ENCODE measurements at regions not wholly inside any gene's neighbourhood (a gene's known extent, or its start where the extent isn't known, plus 50 kb on each side); places are given as distances from the start of the nearest gene placed in this dataset.

DNA sequence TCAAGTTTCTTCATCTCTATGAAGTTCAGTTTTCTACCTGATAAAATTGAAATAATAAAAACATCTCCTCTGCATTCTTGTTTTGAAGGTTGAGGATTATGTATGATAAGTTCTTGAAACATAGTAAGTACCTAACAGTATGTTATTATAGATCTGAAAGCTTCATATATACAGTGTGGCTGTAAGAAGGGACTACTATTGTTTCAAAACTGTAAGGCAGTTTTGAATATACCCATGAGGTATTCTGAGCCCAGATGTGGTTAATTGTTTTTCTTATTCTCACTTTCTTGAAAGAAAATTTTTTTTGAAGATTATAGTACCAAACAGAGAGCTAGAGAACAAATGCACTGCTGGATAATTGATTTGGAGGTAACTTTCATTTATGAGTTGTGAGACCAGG is 383.2 kb downstream of the CHSY3 start:
- TF ChIP-seq, protein P1, sequence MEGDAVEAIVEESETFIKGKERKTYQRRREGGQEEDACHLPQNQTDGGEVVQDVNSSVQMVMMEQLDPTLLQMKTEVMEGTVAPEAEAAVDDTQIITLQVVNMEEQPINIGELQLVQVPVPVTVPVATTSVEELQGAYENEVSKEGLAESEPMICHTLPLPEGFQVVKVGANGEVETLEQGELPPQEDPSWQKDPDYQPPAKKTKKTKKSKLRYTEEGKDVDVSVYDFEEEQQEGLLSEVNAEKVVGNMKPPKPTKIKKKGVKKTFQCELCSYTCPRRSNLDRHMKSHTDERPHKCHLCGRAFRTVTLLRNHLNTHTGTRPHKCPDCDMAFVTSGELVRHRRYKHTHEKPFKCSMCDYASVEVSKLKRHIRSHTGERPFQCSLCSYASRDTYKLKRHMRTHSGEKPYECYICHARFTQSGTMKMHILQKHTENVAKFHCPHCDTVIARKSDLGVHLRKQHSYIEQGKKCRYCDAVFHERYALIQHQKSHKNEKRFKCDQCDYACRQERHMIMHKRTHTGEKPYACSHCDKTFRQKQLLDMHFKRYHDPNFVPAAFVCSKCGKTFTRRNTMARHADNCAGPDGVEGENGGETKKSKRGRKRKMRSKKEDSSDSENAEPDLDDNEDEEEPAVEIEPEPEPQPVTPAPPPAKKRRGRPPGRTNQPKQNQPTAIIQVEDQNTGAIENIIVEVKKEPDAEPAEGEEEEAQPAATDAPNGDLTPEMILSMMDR (IDR thresholded peaks at IDR 0.05) = no peak
- intact Hi-C loops (cut with DNase I) = no loop called here
- H3K9ac ChIP-seq (ENCODE audit: low read depth in 2 of 2, low read length in 2 of 2) = no peak overlapping the region

DNA sequence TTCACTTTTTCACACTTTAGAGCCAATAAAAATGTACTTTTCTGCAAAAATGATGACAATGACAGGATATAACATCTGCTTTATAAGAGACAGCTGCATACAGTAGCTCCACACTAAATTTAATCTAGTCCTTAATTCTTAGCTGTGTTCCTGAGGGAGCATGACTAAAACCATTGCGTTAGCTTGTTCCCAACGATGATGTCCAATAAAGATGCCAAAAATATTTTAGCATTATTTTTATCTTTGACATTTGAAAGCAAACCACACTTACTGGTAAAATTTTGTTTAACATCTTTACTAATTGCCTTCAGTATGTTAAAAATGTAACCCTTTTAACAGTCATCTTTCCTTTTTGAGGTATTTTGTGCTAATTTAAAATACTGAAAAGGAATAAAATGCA is 382.7 kb downstream of the CHSY3 start:
- Histone ChIP-seq H3K27ac (no peak overlapping the region), H3K4me3 (no peak overlapping the region), H3K27me3 (no peaks in the 10 kb centered on the region), H3K4me1 (no peaks in the 10 kb centered on the region), H3K9ac (ENCODE audit: low read depth in 2 of 2, low read length in 2 of 2) (no peak overlapping the region), H3K36me3 (no peaks in the 10 kb centered on the region), H3K9me3 (no peaks in the 10 kb centered on the region)
- intact Hi-C loops (cut with DNase I) = no loop called here
- DNase-seq = no peak
- TF ChIP-seq, protein P1 (IDR thresholded peaks at IDR 0.05) = no peak

More for the DNA sequence above, 383.2 kb downstream of the CHSY3 start:
- Histone ChIP-seq H3K36me3 (no peaks in the 10 kb centered on the region), H3K9me3 (no peaks in the 10 kb centered on the region), H3K27me3 (no peaks in the 10 kb centered on the region), H3K4me3 (no peak overlapping the region), H3K4me1 (no peaks in the 10 kb centered on the region), H3K27ac (no peak overlapping the region)
- no peak for DNase-seq

DNA sequence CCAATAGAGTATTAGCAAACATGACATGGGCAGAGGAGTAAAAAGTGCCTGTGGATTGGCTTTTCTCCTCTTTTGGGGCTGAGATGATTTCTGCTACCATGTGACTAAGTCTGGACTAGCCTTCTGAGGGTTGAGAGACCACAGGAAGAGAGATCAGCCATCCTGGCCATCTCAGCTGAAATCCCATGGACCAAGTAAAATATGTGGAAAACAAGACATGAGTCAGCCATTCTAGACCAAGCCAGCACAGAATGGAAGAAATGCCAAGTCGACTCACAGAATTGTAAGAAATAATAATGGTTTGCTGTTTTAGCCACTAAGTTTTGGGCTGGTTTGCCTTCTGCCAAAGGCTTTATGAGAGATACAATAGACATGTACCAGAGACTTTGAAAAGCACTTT is 377.8 kb downstream of the CHSY3 start:
- Histone ChIP-seq H3K27me3 (no peaks in the 10 kb centered on the region), H3K9ac (ENCODE audit: low read depth in 2 of 2, low read length in 2 of 2) (no peak overlapping the region), H3K9me3 (no peaks in the 10 kb centered on the region), H3K4me3 (no peak overlapping the region), H3K27ac (no peak overlapping the region), H3K4me1 (no peaks in the 10 kb centered on the region), H3K36me3 (no peaks in the 10 kb centered on the region)
- no peak for DNase-seq
- intact Hi-C loops (cut with DNase I) = no loop called here
- TF ChIP-seq, protein P1 (IDR thresholded peaks at IDR 0.05) = no peak

DNA sequence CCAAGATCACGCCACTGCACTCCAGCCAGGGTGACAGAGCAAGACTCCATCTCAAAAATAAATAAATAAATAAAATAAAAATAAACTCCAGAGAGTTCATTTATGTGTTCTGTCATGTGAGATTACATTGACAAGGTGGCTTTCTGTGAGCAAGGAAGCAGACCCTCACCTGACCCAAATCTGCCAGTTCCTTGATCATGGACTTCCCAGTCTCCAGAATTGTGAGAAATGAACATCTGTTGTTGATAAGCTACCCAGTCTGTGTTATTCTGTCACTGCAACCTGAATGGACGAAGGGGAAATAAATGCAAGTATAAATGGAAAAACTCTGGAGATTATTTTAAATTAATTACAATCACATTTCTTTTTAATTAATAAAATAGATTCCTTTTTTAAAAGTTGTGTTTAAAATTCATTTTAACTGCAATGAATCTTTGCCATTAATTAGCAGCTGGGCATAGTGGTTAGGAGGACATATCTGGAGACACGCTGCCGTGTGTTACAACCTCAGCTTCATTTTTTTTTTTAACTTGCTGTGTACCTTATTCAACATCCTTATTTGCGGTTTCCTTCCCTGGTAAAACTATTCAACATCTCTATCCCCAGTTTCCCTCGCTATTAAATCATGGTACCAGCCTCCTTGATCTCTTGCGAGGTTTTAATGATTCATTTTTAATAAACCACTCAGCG is 376.4 kb downstream of the CHSY3 start:
- Histone ChIP-seq H3K4me3 (no peak overlapping the region), H3K27ac (no peak overlapping the region), H3K9me3 (no peaks in the 10 kb centered on the region), H3K27me3 (no peaks in the 10 kb centered on the region), H3K36me3 (no peaks in the 10 kb centered on the region), H3K4me1 (no peaks in the 10 kb centered on the region), H3K9ac (ENCODE audit: low read depth in 2 of 2, low read length in 2 of 2) (no peak overlapping the region)
- TF ChIP-seq, protein P1 (IDR thresholded peaks at IDR 0.05) = no peak
- no peak for DNase-seq
- intact Hi-C loops (cut with DNase I) = no loop called here

DNA sequence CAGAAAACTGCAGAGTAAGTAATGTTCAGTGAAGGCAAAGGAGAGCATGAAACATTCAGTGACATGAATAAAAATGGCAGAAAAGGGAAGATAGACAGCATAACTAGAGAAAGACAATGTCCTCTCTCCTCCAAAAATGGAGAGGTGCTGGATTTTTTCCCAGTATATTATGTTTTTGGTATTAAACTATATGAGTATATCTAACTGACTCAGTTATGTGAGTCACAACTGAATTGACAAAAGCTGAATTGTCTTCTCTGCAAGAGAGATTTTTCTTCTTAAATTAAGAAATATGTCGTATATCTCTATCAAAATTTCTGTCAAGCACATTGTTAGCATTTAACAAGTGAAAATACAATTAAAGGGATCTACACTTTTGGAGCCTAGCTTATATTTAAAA is 375.1 kb downstream of the CHSY3 start:
- Histone ChIP-seq H3K4me3 (no peak overlapping the region), H3K9me3 (no peaks in the 10 kb centered on the region), H3K36me3 (no peaks in the 10 kb centered on the region), H3K27ac (no peak overlapping the region), H3K4me1 (no peaks in the 10 kb centered on the region), H3K27me3 (no peaks in the 10 kb centered on the region), H3K9ac (ENCODE audit: low read depth in 2 of 2, low read length in 2 of 2) (no peak overlapping the region)
- TF ChIP-seq, protein P1 (IDR thresholded peaks at IDR 0.05) = no peak
- DNase-seq = no peak
- intact Hi-C loops (cut with DNase I) = no loop called here

Measured in colonic mucosa (tissue), 4 donors.